Glutamatergic neuron (in vitro differentiated cells): ENCODE measurements at regions not wholly inside any gene's neighbourhood (a gene's known extent, or its start where the extent isn't known, plus 50 kb on each side); places are given as distances from the start of the nearest gene placed in this dataset.

Experiments
- DNase-seq: peaks from one replicate; pipeline ENCODE4 v3.0.0; 2022
- H3K27ac Mint-ChIP-seq: one replicate; pipeline ENCODE4 v1.8.0; 2020; ENCODE audit warnings: mild to moderate bottlenecking, mixed read lengths, inconsistent platforms; ENCODE audit not compliant: unreplicated experiment
- H3K27me3 Mint-ChIP-seq: one replicate; pipeline ENCODE4 v1.8.0; 2020; ENCODE audit warnings: mild to moderate bottlenecking, moderate library complexity, mixed read lengths, inconsistent platforms; ENCODE audit not compliant: unreplicated experiment
- H3K36me3 Mint-ChIP-seq: one replicate; pipeline ENCODE4 v1.8.0; 2020; ENCODE audit warnings: mild to moderate bottlenecking, mixed read lengths, inconsistent platforms; ENCODE audit not compliant: unreplicated experiment
- H3K4me1 Mint-ChIP-seq: one replicate; pipeline ENCODE4 v1.8.0; 2020; ENCODE audit warnings: mild to moderate bottlenecking, low read depth, mixed read lengths, inconsistent platforms; ENCODE audit not compliant: unreplicated experiment
- H3K4me3 Mint-ChIP-seq: one replicate; pipeline ENCODE4 v1.8.0; 2020; ENCODE audit warnings: mild to moderate bottlenecking, mixed read lengths, inconsistent platforms; ENCODE audit not compliant: unreplicated experiment
- H3K9me3 Mint-ChIP-seq: one replicate; pipeline ENCODE4 v1.8.0; 2020; ENCODE audit warnings: mild to moderate bottlenecking, moderate library complexity, mixed read lengths, inconsistent platforms; ENCODE audit not compliant: unreplicated experiment
- TF ChIP-seq, protein P1 (sequence below): fragments of 200-600 bp; sonication (generic); IDR thresholded peaks from one replicate; pipeline ENCODE4 v1.5.0; 2021; ENCODE audit not compliant: partially characterized antibody, unreplicated experiment

DNA sequence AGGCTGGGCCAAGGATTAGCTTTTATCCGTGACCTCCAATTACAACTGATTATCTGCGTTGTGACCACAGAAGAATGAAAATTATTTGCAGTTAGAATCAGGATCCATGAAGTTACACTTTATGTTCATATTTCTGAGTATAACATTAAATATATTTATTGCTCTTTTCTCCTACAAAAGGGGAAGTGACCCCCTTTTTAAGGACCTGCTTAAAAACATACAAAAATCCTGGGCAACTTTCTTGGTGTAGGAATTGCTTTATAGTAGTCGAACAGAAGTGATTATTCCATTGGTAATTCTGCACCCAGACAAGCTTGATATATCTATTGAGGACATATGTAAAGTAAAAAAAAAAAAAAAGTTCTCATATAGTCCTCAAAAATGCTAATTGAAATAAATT is 208.7 kb downstream of the MRPL39 start:
- Mint-ChIP-seq H3K9me3 (peaks cover 1% of the 10 kb centered on the region), H3K36me3 (peaks cover 9% of the 10 kb centered on the region), H3K4me1 (no peaks in the 10 kb centered on the region), H3K27ac (no peak overlapping the region), H3K4me3 (no peak overlapping the region), H3K27me3 (no peaks in the 10 kb centered on the region)
- TF ChIP-seq, protein P1, sequence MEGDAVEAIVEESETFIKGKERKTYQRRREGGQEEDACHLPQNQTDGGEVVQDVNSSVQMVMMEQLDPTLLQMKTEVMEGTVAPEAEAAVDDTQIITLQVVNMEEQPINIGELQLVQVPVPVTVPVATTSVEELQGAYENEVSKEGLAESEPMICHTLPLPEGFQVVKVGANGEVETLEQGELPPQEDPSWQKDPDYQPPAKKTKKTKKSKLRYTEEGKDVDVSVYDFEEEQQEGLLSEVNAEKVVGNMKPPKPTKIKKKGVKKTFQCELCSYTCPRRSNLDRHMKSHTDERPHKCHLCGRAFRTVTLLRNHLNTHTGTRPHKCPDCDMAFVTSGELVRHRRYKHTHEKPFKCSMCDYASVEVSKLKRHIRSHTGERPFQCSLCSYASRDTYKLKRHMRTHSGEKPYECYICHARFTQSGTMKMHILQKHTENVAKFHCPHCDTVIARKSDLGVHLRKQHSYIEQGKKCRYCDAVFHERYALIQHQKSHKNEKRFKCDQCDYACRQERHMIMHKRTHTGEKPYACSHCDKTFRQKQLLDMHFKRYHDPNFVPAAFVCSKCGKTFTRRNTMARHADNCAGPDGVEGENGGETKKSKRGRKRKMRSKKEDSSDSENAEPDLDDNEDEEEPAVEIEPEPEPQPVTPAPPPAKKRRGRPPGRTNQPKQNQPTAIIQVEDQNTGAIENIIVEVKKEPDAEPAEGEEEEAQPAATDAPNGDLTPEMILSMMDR, result no peak
- DNase-seq, result no peak

DNA sequence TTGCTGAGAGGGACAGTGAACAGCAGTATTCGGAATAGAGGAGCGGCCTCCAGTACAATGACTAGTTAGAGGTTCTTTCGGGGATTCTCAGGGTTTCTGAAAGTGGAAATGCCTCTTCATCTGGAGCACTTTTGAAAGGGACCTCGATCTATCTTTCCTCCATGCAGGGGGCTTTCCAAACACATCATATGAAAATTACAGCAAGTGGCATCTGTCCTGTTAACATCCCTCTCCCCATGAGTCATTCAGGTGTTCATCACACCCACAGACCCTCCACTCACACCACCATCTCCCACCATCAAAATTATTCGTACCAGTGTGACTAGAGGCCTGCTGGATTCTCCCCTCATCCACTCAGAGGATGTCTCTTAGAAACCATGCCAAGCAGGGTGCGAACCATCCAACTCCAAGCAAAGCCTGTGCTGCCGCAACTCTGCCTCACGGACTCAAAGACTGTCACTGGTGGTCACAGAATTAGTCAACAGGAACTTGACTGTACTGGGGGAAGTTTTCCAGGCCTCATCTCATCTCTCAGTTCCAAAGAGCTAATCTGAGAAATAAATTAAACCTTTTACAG is 211.1 kb downstream of the MRPL39 start:
- Mint-ChIP-seq H3K27me3 (no peaks in the 10 kb centered on the region), H3K36me3 (peaks cover 6% of the 10 kb centered on the region), H3K9me3 (peaks cover 1% of the 10 kb centered on the region), H3K27ac (no peak overlapping the region), H3K4me3 (no peak overlapping the region), H3K4me1 (no peaks in the 10 kb centered on the region)
- DNase-seq, result no peak
- TF ChIP-seq, protein P1, result no peak

DNA sequence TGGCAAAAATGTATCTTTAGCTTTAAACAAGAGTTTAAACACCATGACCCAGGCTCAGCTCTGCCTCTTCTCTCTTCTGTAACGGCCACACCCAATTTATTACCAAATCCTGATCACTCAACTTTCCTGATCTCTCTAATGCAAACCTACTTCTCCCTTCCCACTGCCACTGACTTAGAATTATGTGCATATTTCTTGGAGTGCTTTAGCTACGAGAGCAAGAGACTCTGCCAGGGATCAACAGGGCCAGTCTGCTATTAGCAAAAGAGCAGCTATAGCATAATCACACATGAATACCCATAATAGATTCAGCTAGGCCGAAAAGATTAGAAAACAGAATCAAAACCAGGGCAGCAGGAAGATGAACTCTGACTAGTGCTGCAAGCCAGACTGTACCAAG is 215.5 kb downstream of the MRPL39 start:
- no peaks in the 10 kb centered on the region for H3K9me3 Mint-ChIP-seq
- TF ChIP-seq, protein P1, result no peak
- no peaks in the 10 kb centered on the region for H3K27me3 Mint-ChIP-seq
- no peaks in the 10 kb centered on the region for H3K4me1 Mint-ChIP-seq
- no peak overlapping the region for H3K27ac Mint-ChIP-seq
- no peak for DNase-seq
- H3K4me3 Mint-ChIP-seq, result no peak overlapping the region
- H3K36me3 Mint-ChIP-seq, result no peaks in the 10 kb centered on the region

DNA sequence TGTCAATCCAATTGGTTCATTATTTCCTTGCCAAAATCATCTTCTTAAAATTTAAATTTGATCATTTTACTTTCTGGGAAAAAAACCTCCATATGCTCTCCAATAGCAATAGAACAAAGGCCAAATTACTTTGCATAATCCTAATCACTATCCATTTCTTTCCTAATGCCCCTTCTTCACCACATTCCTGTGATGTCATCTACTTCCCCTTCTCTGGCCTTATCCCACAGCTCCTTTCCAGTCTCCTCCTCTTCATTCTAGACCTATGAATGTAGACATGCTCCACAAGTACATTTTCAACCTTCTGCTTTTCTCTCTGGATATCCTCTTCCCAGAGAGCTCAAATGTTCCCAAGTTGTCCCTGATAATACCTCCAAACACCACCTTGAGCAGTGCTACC is 216.6 kb downstream of the MRPL39 start:
- no peak for DNase-seq
- no peaks in the 10 kb centered on the region for H3K9me3 Mint-ChIP-seq
- H3K27ac Mint-ChIP-seq, result no peak overlapping the region
- TF ChIP-seq, protein P1, result no peak
- H3K4me3 Mint-ChIP-seq, result no peak overlapping the region
- peaks cover 3% of the 10 kb centered on the region for H3K4me1 Mint-ChIP-seq
- no peaks in the 10 kb centered on the region for H3K36me3 Mint-ChIP-seq
- H3K27me3 Mint-ChIP-seq, result no peaks in the 10 kb centered on the region

DNA sequence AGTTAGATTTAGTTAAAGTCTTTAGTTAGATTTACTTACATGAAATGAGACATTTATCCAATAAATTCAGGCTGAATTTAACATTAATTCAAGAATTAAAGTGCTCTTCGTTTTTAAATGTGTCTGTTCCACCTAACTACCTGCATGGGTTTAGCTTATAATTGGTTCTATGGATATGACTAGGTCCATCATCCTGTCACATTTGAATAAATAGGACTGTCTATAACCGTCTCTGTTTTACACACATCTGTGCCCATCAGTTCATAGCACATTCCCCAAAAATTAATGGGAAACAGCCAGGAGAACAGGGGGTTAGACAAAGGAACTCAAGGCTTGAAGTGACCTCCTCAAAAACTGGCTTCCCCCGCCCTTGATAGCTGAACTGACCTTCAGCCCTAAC is 219.6 kb downstream of the MRPL39 start:
- TF ChIP-seq, protein P1, result no peak
- Mint-ChIP-seq H3K27ac (no peak overlapping the region), H3K36me3 (no peaks in the 10 kb centered on the region), H3K4me1 (peaks cover 3% of the 10 kb centered on the region), H3K9me3 (no peaks in the 10 kb centered on the region), H3K27me3 (no peaks in the 10 kb centered on the region), H3K4me3 (no peak overlapping the region)
- no peak for DNase-seq
